ENCODE measurements at regions not wholly inside any gene's neighbourhood (a gene's known extent, or its start where the extent isn't known, plus 50 kb on each side); places are given as distances from the start of the nearest gene placed in this dataset.

- no peak for TF ChIP-seq CTCF (IDR thresholded peaks at IDR 0.05)
- no peak for TF ChIP-seq RNF2 (IDR thresholded peaks at IDR 0.05; ENCODE audit: borderline replicate concordance, low read depth)
- TF ChIP-seq, protein P1, sequence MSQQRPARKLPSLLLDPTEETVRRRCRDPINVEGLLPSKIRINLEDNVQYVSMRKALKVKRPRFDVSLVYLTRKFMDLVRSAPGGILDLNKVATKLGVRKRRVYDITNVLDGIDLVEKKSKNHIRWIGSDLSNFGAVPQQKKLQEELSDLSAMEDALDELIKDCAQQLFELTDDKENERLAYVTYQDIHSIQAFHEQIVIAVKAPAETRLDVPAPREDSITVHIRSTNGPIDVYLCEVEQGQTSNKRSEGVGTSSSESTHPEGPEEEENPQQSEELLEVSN (IDR thresholded peaks at IDR 0.05; ENCODE audit: borderline replicate concordance, low read depth) = no peak
- no peak for TF ChIP-seq HES2 (IDR thresholded peaks at IDR 0.05)
- TF ChIP-seq MAX (IDR thresholded peaks at IDR 0.05) = no peak
- TF ChIP-seq JUNB (IDR thresholded peaks at IDR 0.05) = no peak
These were observed 109.0 kb upstream of the VIPR2 start for GRCh38 chr7:159253657-159254056.

All from A549 (cell line).